ENCODE measurements at regions not wholly inside any gene's neighbourhood (a gene's known extent, or its start where the extent isn't known, plus 50 kb on each side); places are given as distances from the start of the nearest gene placed in this dataset.
"Not testable (repeated sequence)": the region's sequence is repeated elsewhere in the genome, so short reads cannot be mapped to it uniquely, and the experiment has no call there.

- no peak for ATAC-seq
These were observed 239.0 kb downstream of the INHBA start for GRCh38 chr7:41463770-41464470.

GRCh38 chr7:41459623-41460261 is 243.1 kb downstream of the INHBA start:
- ATAC-seq, result no peak

- ATAC-seq, result no peak
These were observed 243.7 kb downstream of the INHBA start for GRCh38 chr7:41459183-41459582.

- no peak for ATAC-seq
These were observed 245.0 kb downstream of the INHBA start for GRCh38 chr7:41457832-41458437.

- ATAC-seq, result no peak
These were observed 251.1 kb downstream of the INHBA start for GRCh38 chr7:41451826-41452225.

DNA sequence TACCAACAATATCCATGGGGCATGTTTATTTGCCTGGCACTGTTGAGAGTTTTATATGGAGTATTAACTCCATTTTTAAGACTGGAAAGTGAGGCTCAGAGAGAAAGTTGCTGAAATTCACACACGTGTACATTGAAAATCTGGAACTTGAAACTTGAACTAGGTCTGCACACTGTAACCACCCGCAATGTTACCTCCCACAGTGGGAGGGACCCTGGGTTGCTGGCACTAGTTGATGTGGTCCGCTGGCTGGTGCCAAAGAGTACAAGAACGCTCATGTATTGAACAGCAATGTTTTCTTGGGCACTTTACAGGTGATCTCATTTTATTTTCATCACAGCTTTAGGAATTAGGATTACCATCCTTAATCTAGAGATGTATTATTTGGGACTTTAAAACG is 253.2 kb downstream of the INHBA start:
- no peak for ATAC-seq

DNA sequence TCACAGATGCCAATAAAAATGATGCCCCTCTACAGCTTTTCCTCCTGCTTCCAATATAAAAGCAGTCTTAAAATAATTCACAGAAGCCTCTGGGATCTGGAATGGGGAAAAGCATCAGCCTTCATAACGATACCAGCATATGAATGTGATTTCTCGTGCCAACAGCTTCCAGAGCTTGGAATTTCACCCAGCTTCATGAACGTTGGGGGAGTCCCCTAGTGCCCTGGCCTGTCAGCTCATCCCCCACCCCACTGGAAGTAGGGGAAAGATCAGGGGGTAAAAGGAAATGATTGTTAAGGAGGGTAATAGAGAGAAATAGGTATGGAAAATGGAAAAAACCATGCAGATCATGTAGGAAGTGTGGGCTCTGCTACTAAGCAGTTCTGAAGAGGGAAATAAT is 253.6 kb downstream of the INHBA start:
- ATAC-seq, result no peak

DNA sequence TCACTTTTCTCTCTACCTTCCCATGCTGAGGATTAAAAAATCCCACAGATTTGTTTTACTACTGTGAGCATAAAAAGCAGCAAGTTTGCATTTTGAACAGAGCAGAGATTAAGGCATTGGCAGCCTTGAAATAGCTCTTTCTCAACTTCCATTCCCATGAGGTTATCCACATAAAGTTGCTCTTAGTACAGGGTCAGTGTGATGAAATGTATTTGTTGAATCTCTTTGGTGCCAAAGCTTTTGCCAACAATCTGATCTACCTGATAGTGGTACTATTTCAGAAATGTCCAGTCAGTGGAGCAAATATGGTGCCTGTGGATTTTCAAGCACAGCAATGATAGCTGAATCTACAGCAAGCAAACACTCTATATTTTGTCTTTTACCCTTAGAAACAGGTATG is 254.8 kb downstream of the INHBA start:
- no peak for ATAC-seq

DNA sequence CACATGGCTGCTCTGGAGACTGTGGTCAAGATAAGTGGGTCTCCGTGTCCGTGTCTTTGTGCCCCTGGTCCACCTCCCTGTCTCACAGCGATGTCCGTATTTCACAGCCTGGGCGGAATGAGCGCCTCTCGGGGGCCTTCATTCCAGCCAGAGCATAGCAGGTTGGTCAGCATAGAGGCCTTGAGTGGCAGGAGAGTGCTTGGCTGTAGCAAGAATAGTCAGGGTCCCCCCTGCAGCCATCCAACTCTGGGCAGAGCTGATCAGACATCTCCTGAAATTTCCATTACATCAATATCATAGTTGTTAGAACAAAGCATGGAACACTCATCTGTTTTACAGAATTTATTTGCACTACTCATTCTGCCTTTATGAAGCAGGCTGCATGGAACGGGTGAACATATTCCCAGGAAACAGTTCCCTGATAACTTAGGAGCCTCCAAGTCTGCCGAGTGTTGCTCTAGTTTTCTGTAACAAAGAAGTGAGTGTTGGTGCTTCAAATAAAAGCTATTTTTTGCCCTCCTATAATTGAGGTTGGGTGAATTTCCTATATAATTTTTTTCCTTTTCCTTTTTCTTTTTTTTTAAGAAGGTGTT is 255.3 kb downstream of the INHBA start:
- ATAC-seq, result no peak

GRCh38 chr7:41446606-41447449 is 256.1 kb downstream of the INHBA start:
- ATAC-seq, result no peak

GRCh38 chr7:41445946-41446345 is 256.9 kb downstream of the INHBA start:
- ATAC-seq, result no peak

DNA sequence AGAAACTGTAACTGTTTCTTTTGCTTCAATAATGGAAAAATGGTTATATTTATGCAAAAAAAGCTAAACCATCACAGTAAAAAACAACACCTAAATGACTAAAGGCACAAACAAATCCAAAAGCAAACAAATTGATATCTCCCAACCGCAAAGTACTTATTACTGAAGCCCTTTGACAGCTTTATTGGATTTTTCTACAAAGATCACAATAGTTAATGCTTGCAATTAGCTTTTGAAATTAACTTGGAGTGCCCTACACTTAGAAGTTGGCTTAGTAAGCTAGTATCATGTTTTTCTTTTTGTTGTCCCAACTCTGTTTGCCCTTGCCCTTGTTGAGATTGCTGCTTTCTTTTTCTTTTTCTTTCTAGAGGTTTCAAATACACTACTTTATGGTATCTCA is 257.5 kb downstream of the INHBA start:
- ATAC-seq, result no peak

DNA sequence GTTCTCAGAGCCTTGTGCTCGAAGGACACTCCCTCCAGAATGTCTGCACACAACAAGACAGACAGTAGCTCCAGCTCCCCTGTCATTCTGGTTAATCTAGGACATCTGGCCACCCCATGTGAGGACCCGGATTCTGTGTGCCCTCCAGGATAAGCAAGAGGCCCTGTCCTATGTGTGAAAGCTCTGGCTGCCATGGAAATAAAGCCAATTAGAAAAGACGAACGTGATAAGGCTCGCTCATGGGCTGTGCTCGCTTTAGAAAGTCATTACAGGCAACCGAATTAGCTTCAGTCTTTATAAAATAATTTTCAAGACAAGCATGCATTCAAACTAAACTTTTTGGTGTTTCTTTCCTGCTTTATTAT is 263.4 kb downstream of the INHBA start:
- no peak for ATAC-seq

- ATAC-seq, result no peak
These were observed 264.0 kb downstream of the INHBA start for GRCh38 chr7:41438705-41439514.

GRCh38 chr7:41437257-41438196 is 265.4 kb downstream of the INHBA start:
- no peak for ATAC-seq

- no peak for ATAC-seq
These were observed 266.8 kb downstream of the INHBA start for GRCh38 chr7:41436139-41436538.

GRCh38 chr7:41435020-41435419 is 267.9 kb downstream of the INHBA start:
- ATAC-seq, result not testable (repeated sequence)

DNA sequence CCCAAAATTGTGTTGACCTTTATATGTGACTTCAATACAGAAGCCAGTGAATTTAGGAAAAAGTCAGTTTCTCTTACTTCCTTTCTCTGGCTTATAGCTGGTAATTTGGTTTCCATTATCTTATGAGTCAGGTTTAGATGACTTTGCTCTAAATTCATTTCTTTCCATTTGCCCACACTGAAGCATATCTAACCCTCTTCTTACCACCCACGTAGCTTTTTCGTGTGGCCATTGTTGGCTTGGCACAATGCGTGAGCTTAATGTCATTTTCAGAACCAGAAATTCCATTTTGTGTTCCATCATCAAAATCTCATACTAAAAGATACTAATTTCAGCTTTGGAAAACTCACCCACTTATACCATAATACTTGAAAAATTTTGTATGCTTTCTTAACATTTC is 271.2 kb downstream of the INHBA start:
- ATAC-seq, result no peak

DNA sequence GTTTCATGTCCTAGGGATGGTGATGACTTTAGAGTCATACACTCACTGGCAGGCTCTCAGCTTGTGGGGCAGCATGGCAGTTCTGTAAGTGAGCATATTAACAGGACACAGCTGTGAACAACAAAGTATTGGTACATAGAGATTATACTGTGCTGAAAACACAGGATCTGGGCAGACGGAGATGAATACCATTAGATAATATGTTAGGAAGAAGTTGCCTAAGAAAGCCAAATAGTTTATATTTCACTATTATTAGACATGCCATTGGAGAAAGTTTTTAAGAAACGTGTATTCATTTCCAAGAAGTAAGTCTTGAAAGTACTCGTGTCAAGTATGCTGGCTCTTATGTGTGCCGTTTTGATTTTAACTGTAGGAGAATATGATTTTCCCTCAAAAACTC is 274.5 kb downstream of the INHBA start:
- no peak for ATAC-seq

DNA sequence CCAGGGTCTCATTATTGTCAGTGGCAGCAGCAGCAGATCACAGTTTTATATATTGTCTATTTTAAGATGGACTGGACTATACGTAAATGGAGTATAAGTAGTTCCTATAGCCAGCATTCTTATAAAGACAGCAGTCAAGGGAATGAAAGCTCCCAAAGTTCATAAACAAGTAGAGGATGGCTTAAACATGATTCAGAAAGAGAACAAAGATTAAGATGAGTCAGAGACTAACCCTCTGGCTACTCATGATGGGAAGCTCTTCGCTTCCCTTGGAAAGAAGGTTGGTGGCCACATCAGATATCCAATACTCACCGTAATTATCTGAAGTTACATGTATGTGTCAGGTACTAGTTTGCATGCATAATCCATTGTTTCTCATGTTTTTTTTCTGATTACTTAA is 277.0 kb downstream of the INHBA start:
- ATAC-seq, result no peak

DNA sequence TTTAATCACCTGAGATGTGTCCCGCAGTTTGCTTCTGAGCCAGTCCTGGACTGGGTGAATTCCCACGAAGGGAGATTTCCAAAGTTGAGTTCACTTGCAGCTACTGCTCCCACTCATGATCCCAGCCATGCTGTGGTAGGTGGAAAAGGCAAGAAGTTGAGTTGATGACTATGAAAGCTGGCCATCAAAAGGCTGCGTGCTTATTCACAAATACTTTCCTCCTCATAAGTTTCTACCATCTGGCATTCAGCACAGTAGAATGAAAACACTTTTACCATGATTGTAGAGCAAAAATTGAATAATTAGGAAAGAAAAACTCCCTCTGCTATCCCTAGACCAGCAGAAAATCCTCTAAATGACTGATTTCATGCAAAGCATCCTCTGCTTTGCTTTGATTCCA is 281.8 kb downstream of the INHBA start:
- ATAC-seq, result no peak

Data from activated CD4-positive, CD25-positive, alpha-beta regulatory T cell treated with anti-CD3 and anti-CD28 coated beads, Interleukin-2, amount 50 U/mL, for 24 hours (primary cell).